ENCODE measurements at regions not wholly inside any gene's neighbourhood (a gene's known extent, or its start where the extent isn't known, plus 50 kb on each side); places are given as distances from the start of the nearest gene placed in this dataset.

DNA sequence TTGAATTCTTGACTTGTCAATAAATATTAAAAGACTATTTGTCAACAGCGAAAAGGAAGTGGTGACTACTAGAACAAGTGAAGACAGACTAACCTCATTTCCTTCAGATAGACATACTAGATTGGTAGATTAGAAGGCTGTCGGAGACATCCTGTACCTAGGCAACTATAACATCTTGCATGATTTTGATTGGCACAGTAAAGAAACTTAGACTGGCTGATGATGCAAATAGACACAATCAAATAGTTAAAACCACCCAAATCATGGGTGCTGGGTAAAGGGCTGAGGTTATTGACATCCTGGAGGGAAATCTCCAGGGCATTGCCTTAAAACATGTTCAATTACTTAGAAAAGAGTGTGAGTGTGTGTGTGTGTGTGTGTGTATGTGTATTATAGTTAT is 85.9 kb upstream of the EDEM3 start:
- Histone ChIP-seq H3K79me2 (ENCODE audit: insufficient read depth, low read length) (no peaks in the 10 kb centered on the region), H2AFZ (ENCODE audit: low read depth, low read length, poor library complexity, severe bottlenecking) (no peak overlapping the region), H3K4me2 (ENCODE audit: low read length) (no peak overlapping the region), H3K9ac (ENCODE audit: low read length) (no peak overlapping the region), H3K4me3 (replicated peaks in 1 of 2; ENCODE audit: low read depth in 1 of 2, low read length in 2 of 2) (no peak overlapping the region), H4K20me1 (ENCODE audit: insufficient read depth) (no peaks in the 10 kb centered on the region), H3K27ac (ENCODE audit: low read depth, low read length) (no peak overlapping the region), H3K27me3 (ENCODE audit: insufficient read depth, low read length) (no peaks in the 10 kb centered on the region), H3K9me3 (ENCODE audit: control insufficient read depth in 1 of 2, insufficient read depth in 1 of 2, low read depth in 1 of 2, low read length in 2 of 2) (no peaks in the 10 kb centered on the region), H3K9me2 (ENCODE audit: insufficient read depth) (no peaks in the 10 kb centered on the region), H3K4me1 (ENCODE audit: control insufficient read depth in 1 of 2, insufficient read depth in 2 of 2, low read length in 2 of 2) (no peaks in the 10 kb centered on the region), H3K36me3 (ENCODE audit: control insufficient read depth in 1 of 2, insufficient read depth in 2 of 2, low read length in 2 of 2) (no peaks in the 10 kb centered on the region)
- BruUV-seq (replicated peaks) = no TSS peak
- POLR2A ChIA-PET = no interaction called here
- no peak for ATAC-seq
- RAD21 ChIA-PET (ENCODE audit: low non-redundant PET in 1 of 2, low total read pairs in 2 of 2, uncharacterized antibody in 2 of 2, unreplicated experiment in 2 of 2) = no interaction called here
- no peak for TF ChIP-seq ZFX (IDR thresholded peaks at IDR 0.05)
- TF ChIP-seq CBX3 (IDR thresholded peaks at IDR 0.05; ENCODE audit: low read depth) = no peak
- TF ChIP-seq, protein P1, sequence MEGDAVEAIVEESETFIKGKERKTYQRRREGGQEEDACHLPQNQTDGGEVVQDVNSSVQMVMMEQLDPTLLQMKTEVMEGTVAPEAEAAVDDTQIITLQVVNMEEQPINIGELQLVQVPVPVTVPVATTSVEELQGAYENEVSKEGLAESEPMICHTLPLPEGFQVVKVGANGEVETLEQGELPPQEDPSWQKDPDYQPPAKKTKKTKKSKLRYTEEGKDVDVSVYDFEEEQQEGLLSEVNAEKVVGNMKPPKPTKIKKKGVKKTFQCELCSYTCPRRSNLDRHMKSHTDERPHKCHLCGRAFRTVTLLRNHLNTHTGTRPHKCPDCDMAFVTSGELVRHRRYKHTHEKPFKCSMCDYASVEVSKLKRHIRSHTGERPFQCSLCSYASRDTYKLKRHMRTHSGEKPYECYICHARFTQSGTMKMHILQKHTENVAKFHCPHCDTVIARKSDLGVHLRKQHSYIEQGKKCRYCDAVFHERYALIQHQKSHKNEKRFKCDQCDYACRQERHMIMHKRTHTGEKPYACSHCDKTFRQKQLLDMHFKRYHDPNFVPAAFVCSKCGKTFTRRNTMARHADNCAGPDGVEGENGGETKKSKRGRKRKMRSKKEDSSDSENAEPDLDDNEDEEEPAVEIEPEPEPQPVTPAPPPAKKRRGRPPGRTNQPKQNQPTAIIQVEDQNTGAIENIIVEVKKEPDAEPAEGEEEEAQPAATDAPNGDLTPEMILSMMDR (IDR thresholded peaks at IDR 0.05 in 2 of 3, conservative IDR thresholded peaks at IDR 0.05 in 1 of 3; ENCODE audit: borderline replicate concordance in 1 of 3, insufficient read depth in 1 of 3, low read depth in 2 of 3, low read length in 2 of 3) = no peak
- intact Hi-C loops (cut with micrococcal nuclease) = no loop called here
- CTCF ChIA-PET = no interaction called here
- no peak for DNase-seq (ENCODE audit: low read depth, low spot score)

GRCh38 chr1:184838504-184838951 is 83.9 kb upstream of the EDEM3 start:
- no peaks in the 10 kb centered on the region for H3K36me3 ChIP-seq (ENCODE audit: control insufficient read depth in 1 of 2, insufficient read depth in 2 of 2, low read length in 2 of 2)
- no peaks in the 10 kb centered on the region for H3K9me2 ChIP-seq (ENCODE audit: insufficient read depth)
- no peak overlapping the region for H3K4me2 ChIP-seq (ENCODE audit: low read length)
- H3K9me3 ChIP-seq (ENCODE audit: control insufficient read depth in 1 of 2, insufficient read depth in 1 of 2, low read depth in 1 of 2, low read length in 2 of 2) = no peaks in the 10 kb centered on the region
- ChIA-PET RAD21 (ENCODE audit: low non-redundant PET in 1 of 2, low total read pairs in 2 of 2, uncharacterized antibody in 2 of 2, unreplicated experiment in 2 of 2) (no interaction called here), POLR2A (no interaction called here), CTCF (no interaction called here)
- no TSS peak for BruUV-seq (replicated peaks)
- H2AFZ ChIP-seq (ENCODE audit: low read depth, low read length, poor library complexity, severe bottlenecking) = no peak overlapping the region
- ATAC-seq (no peak), DNase-seq (ENCODE audit: low read depth, low spot score) (no peak)
- no peaks in the 10 kb centered on the region for H3K4me1 ChIP-seq (ENCODE audit: control insufficient read depth in 1 of 2, insufficient read depth in 2 of 2, low read length in 2 of 2)
- no peak for TF ChIP-seq ATF3 (IDR thresholded peaks at IDR 0.05)
- TF ChIP-seq, protein P2, sequence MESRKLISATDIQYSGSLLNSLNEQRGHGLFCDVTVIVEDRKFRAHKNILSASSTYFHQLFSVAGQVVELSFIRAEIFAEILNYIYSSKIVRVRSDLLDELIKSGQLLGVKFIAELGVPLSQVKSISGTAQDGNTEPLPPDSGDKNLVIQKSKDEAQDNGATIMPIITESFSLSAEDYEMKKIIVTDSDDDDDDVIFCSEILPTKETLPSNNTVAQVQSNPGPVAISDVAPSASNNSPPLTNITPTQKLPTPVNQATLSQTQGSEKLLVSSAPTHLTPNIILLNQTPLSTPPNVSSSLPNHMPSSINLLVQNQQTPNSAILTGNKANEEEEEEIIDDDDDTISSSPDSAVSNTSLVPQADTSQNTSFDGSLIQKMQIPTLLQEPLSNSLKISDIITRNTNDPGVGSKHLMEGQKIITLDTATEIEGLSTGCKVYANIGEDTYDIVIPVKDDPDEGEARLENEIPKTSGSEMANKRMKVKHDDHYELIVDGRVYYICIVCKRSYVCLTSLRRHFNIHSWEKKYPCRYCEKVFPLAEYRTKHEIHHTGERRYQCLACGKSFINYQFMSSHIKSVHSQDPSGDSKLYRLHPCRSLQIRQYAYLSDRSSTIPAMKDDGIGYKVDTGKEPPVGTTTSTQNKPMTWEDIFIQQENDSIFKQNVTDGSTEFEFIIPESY (IDR thresholded peaks at IDR 0.05; ENCODE audit: extremely low read depth, insufficient replicate concordance, low read length) = no peak
- no peak for TF ChIP-seq SRF (IDR thresholded peaks at IDR 0.05; ENCODE audit: low read depth)
- TF ChIP-seq MAX (IDR thresholded peaks at IDR 0.05) = no peak
- TF ChIP-seq ZNF274 (IDR thresholded peaks at IDR 0.05; ENCODE audit: low read depth, low read length) = no peak
- TF ChIP-seq RAD21 (IDR thresholded peaks at IDR 0.05; ENCODE audit: low read depth) = no peak
- TF ChIP-seq CBX3 (IDR thresholded peaks at IDR 0.05; ENCODE audit: low read depth) = no peak
- TF ChIP-seq EGR1 (IDR thresholded peaks at IDR 0.05; ENCODE audit: low read depth) = no peak
- H3K4me3 ChIP-seq (replicated peaks in 1 of 2; ENCODE audit: low read depth in 1 of 2, low read length in 2 of 2) = no peak overlapping the region
- H3K79me2 ChIP-seq (ENCODE audit: insufficient read depth, low read length) = no peaks in the 10 kb centered on the region
- no peaks in the 10 kb centered on the region for H3K27me3 ChIP-seq (ENCODE audit: insufficient read depth, low read length)
- no peak overlapping the region for H3K9ac ChIP-seq (ENCODE audit: low read length)
- H3K27ac ChIP-seq (ENCODE audit: low read depth, low read length) = no peak overlapping the region
- intact Hi-C loops (cut with micrococcal nuclease) = no loop called here
- H4K20me1 ChIP-seq (ENCODE audit: insufficient read depth) = no peaks in the 10 kb centered on the region
